CD14-positive monocyte (primary cell): ENCODE measurements at regions not wholly inside any gene's neighbourhood (a gene's known extent, or its start where the extent isn't known, plus 50 kb on each side); places are given as distances from the start of the nearest gene placed in this dataset.

Source experiments
- DNase-seq, 3 donors: peaks; one replicate each; pipeline ENCODE4 v3.0.0-alpha.2; 2011 to 2022
- H2AFZ ChIP-seq: 2 replicates; pipeline ENCODE4 v1.6.0; 2012; ENCODE audit warnings: mild to moderate bottlenecking, low read depth, low read length, inconsistent platforms; ENCODE audit not compliant: insufficient read depth, poor library complexity, severe bottlenecking
- H3K27ac ChIP-seq, 2 donors: 1 replicate in 1 of 2; 2 replicates in 1 of 2; pipeline ENCODE4 v1.5.1; 2012 to 2013; ENCODE audit warnings: low read length in 2 of 2, control low read depth in 1 of 2, inconsistent platforms in 1 of 2, low read depth in 1 of 2, mild to moderate bottlenecking in 1 of 2
- H3K27me3 ChIP-seq, 2 donors: one replicate each; pipeline versions ENCODE4 v1.6.0 to v1.6.1; 2011 to 2013; ENCODE audit warnings: low read length in 2 of 2; ENCODE audit not compliant: control insufficient read depth in 2 of 2, insufficient read depth in 2 of 2
- H3K36me3 ChIP-seq, 2 donors: replicated peaks in 1 of 2; 1 replicate in 1 of 2; 2 replicates in 1 of 2; pipeline versions ENCODE4 v1.5.1 to v1.6.1; 2012 to 2013; ENCODE audit warnings: low read length in 2 of 2, control low read depth in 1 of 2, inconsistent platforms in 1 of 2, mild to moderate bottlenecking in 1 of 2; ENCODE audit not compliant: insufficient read depth in 2 of 2, control insufficient read depth in 1 of 2
- H3K4me1 ChIP-seq, 2 donors: 1 replicate in 1 of 2; 2 replicates in 1 of 2; pipeline versions ENCODE4 v1.5.1 to v1.6.1; 2012 to 2013; ENCODE audit warnings: low read length in 2 of 2, control low read depth in 1 of 2, inconsistent platforms in 1 of 2, mild to moderate bottlenecking in 1 of 2, moderate library complexity in 1 of 2; ENCODE audit not compliant: insufficient read depth in 2 of 2, control insufficient read depth in 1 of 2
- H3K4me2 ChIP-seq: replicated peaks from 2 replicates; pipeline ENCODE3; 2012; ENCODE audit warnings: low read length, moderate library complexity, mild to moderate bottlenecking; ENCODE audit not compliant: poor library complexity, severe bottlenecking; ENCODE audit errors: extremely low read depth
- H3K4me3 ChIP-seq, 3 experiments: fragments of 200-600 bp in 1 of 3; sonication (generic) in 1 of 3; replicated peaks in 1 of 3; 1 replicate in 2 of 3; 2 replicates in 1 of 3; pipeline ENCODE4 v1.5.1; 2011 to 2013; ENCODE audit warnings: low read length in 3 of 3, mild to moderate bottlenecking in 3 of 3, control low read depth in 2 of 3, low read depth in 2 of 3, inconsistent platforms in 1 of 3, moderate library complexity in 1 of 3
- H3K79me2 ChIP-seq: 2 replicates; pipeline ENCODE4 v1.6.0; 2012; ENCODE audit warnings: mild to moderate bottlenecking, control low read depth, inconsistent platforms, low read length, moderate library complexity; ENCODE audit not compliant: insufficient read depth
- H3K9ac ChIP-seq: 2 replicates; pipeline ENCODE4 v1.6.0; 2017; ENCODE audit warnings: low read length, mild to moderate bottlenecking; ENCODE audit not compliant: insufficient read depth, poor library complexity, severe bottlenecking
- H3K9me3 ChIP-seq, 2 donors: replicated peaks in 1 of 2; 1 replicate in 1 of 2; 2 replicates in 1 of 2; pipeline versions ENCODE4 v1.5.1 to v1.6.1; 2012 to 2013; ENCODE audit warnings: low read length in 2 of 2, control low read depth in 1 of 2; ENCODE audit not compliant: control insufficient read depth in 1 of 2, insufficient read depth in 1 of 2
- H4K20me1 ChIP-seq: 2 replicates; pipeline ENCODE4 v1.6.0; 2012; ENCODE audit warnings: mild to moderate bottlenecking, low read length, control low read depth, moderate library complexity; ENCODE audit not compliant: insufficient read depth
- H3K27ac Mint-ChIP-seq, 7 donors: one replicate each; pipeline ENCODE4 v1.8.0; 2020; ENCODE audit warnings: mild to moderate bottlenecking in 7 of 7, mixed read lengths in 7 of 7, moderate library complexity in 6 of 7, inconsistent platforms in 2 of 7
- H3K27me3 Mint-ChIP-seq, 3 donors: one replicate each; pipeline ENCODE4 v1.8.0; 2021 to 2022; ENCODE audit warnings: low read depth in 3 of 3, mild to moderate bottlenecking in 3 of 3, mixed read lengths in 3 of 3, moderate library complexity in 3 of 3, inconsistent platforms in 1 of 3
- H3K36me3 Mint-ChIP-seq, 2 donors: one replicate each; pipeline ENCODE4 v1.8.0; 2020; ENCODE audit warnings: mixed read lengths in 2 of 2, inconsistent platforms in 1 of 2, mild to moderate bottlenecking in 1 of 2
- H3K4me1 Mint-ChIP-seq: one replicate; pipeline ENCODE4 v1.8.0; 2020; ENCODE audit warnings: mild to moderate bottlenecking, mixed read lengths
- H3K4me3 Mint-ChIP-seq, 2 donors: one replicate each; pipeline ENCODE4 v1.8.0; 2020; ENCODE audit warnings: mild to moderate bottlenecking in 2 of 2, mixed read lengths in 2 of 2, moderate library complexity in 1 of 2
- H3K9me3 Mint-ChIP-seq, 7 donors: one replicate each; pipeline ENCODE4 v1.8.0; 2020 to 2022; ENCODE audit warnings: mixed read lengths in 7 of 7, mild to moderate bottlenecking in 6 of 7, moderate library complexity in 6 of 7, inconsistent platforms in 2 of 7
- WGBS: methylation state at CpG from one replicate; pipeline ENCODE4 v1.1.5; 2013; ENCODE audit warnings: missing lambda C conversion rate; ENCODE audit not compliant: insufficient coverage; 5-methylcytosine and 5-hydroxymethylcytosine counted together
- intact Hi-C, 2 donors: fragments of 100-400 bp; cut with micrococcal nuclease; formaldehyde crosslinking; loops; one replicate each; pipeline versions ENCODE4 v1.15.0 to v1.15.1; 2023
- TF ChIP-seq, protein P1 (sequence below): fragments of 200-600 bp; IDR thresholded peaks from one replicate; pipeline ENCODE4 v1.8.0; 2022; ENCODE audit warnings: antibody characterized with exemption, mild to moderate bottlenecking

DNA sequence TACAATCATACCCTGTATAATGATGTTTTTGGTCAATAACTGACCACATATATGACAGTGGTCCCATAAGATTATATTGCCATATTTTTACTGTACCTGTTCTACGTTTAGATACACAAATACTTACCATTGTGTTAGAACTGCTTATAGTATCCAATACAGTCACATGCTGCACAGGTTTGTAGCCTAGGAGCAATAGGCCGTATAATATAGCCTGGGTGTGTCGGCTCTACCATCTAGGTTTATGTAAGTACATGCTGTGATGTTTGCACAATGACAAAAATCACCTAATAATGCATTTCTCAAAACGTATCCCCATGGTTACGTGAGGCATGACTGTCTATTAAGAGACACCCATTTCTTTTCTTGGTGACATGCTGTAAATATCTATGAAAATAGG is 55.0 kb upstream of the APCDD1 start:
- peak in 1 of 3 donors; percentile 23 for DNase-seq
- peaks cover 0 to 4% (median 0%) of the 10 kb centered on the region in 7 donors for H3K9me3 Mint-ChIP-seq
- Histone ChIP-seq H3K4me2 (no peak overlapping the region), H4K20me1 (no peaks in the 10 kb centered on the region), H3K4me1 (peaks cover 27 to 33% of the 10 kb centered on the region in 2 donors), H3K4me3 (no peak overlapping the region), H2AFZ (no peak overlapping the region), H3K36me3 (no peaks in the 10 kb centered on the region), H3K9me3 (no peaks in the 10 kb centered on the region), H3K79me2 (no peaks in the 10 kb centered on the region), H3K27ac (no peak overlapping the region), H3K27me3 (no peaks in the 10 kb centered on the region), H3K9ac (no peak overlapping the region)
- no peak overlapping the region for H3K4me3 Mint-ChIP-seq
- WGBS: no CpG with 5 or more reads among the region's 5 CpGs
- peaks cover 0 to 2% (median 1%) of the 10 kb centered on the region in 3 donors for H3K27me3 Mint-ChIP-seq
- peaks cover 31% of the 10 kb centered on the region for H3K4me1 Mint-ChIP-seq
- TF ChIP-seq, protein P1, sequence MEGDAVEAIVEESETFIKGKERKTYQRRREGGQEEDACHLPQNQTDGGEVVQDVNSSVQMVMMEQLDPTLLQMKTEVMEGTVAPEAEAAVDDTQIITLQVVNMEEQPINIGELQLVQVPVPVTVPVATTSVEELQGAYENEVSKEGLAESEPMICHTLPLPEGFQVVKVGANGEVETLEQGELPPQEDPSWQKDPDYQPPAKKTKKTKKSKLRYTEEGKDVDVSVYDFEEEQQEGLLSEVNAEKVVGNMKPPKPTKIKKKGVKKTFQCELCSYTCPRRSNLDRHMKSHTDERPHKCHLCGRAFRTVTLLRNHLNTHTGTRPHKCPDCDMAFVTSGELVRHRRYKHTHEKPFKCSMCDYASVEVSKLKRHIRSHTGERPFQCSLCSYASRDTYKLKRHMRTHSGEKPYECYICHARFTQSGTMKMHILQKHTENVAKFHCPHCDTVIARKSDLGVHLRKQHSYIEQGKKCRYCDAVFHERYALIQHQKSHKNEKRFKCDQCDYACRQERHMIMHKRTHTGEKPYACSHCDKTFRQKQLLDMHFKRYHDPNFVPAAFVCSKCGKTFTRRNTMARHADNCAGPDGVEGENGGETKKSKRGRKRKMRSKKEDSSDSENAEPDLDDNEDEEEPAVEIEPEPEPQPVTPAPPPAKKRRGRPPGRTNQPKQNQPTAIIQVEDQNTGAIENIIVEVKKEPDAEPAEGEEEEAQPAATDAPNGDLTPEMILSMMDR: no peak
- no peaks in the 10 kb centered on the region for H3K36me3 Mint-ChIP-seq
- intact Hi-C loops: no loop called here
- peak overlapping the region in 1 of 7 donors; percentile 97 for H3K27ac Mint-ChIP-seq

DNA sequence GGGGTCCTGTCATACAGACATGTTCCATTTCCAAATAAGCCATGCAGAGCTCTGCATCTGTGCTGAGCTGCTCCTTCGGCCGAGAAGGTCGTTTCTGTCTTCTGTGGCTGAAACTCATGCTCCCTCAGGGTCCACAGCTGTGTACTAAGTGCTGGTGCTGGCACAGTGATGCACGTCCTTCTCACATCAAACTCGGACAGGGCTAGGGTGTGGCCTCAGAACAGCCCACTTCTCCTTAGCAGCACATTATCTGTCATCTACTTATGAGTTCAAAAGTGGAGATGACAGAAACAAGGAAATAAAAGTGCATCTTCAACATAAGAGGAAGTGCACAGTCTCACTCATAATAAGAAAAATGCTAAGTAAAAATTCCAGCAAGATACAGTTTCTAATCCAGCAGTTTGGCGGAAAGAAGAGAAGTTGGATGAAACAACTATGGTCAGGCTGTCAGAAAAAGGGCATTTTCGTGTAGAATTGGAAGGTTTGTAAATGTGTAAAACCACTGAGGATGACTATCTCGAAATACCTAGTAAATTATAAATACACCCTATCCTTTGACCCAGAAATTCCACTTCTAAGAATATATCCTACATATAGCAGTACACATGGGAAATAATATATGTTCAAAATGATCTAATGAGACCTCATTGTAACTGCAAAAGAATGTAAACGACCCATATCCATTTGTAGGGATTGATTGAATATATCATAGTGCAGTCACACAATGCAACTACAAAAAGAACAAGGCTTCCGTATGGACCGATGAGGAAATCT is 53.7 kb upstream of the APCDD1 start:
- no peak overlapping the region for H2AFZ ChIP-seq
- H3K27ac ChIP-seq: peak overlapping the region; percentile 46 to 84
- H3K79me2 ChIP-seq: no peaks in the 10 kb centered on the region
- H3K9ac ChIP-seq: no peak overlapping the region
- TF ChIP-seq, protein P1: no peak
- no peaks in the 10 kb centered on the region for H4K20me1 ChIP-seq
- peaks cover 27 to 33% of the 10 kb centered on the region in 2 donors for H3K4me1 ChIP-seq
- Mint-ChIP-seq H3K36me3 (no peaks in the 10 kb centered on the region), H3K27ac (peak overlapping the region; percentile 88 to 98 (median 94)), H3K4me3 (peak overlapping the region in 1 of 2 donors; percentile 75), H3K4me1 (peaks cover 30% of the 10 kb centered on the region), H3K27me3 (peaks cover 0 to 5% (median 2%) of the 10 kb centered on the region in 3 donors), H3K9me3 (no peaks in the 10 kb centered on the region)
- H3K9me3 ChIP-seq: no peaks in the 10 kb centered on the region
- peak overlapping the region; percentile 37 for H3K4me2 ChIP-seq
- H3K4me3 ChIP-seq: peak overlapping the region in 1 of 3 experiments; percentile 28
- WGBS: 59% methylated on average over 4 of the region's 11 CpGs
- H3K27me3 ChIP-seq: no peaks in the 10 kb centered on the region
- intact Hi-C loops: loop anchor here (5.0 to 10.0 kb wide), 3 partner anchors 33 to 114 kb away; no protein-coding TSS in a partner anchor
- no peaks in the 10 kb centered on the region for H3K36me3 ChIP-seq
- DNase-seq: peak; percentile 81 to 89 (median 88)
